AG04449 (cell line): ENCODE measurements at regions not wholly inside any gene's neighbourhood (a gene's known extent, or its start where the extent isn't known, plus 50 kb on each side); places are given as distances from the start of the nearest gene placed in this dataset.

ENCODE experiments used
- CTCF ChIA-PET: fragments of 350-600 bp; formaldehyde crosslinking; extraction: SDS; loops from one replicate; lab custom pipeline; 2021; ENCODE audit warnings: antibody characterized with exemption; lab: Yijun Ruan, JAX
- POLR2A ChIA-PET: fragments of 400-600, 350-600 bp; formaldehyde crosslinking; extraction: SDS; loops from one replicate; lab custom pipeline; 2020; ENCODE audit warnings: antibody characterized with exemption, inconsistent platforms; lab: Yijun Ruan, JAX
- DNase-seq: peaks from one replicate; pipeline ENCODE4 v3.0.0-alpha.2; 2010; ENCODE audit warnings: low read depth, low spot score
- H3K4me3 ChIP-seq: 2 replicates; pipeline ENCODE4 v1.5.1; 2011; ENCODE audit warnings: low read depth, mild to moderate bottlenecking, control low read depth, low read length
- TF ChIP-seq, protein P1 (sequence below): IDR thresholded peaks from one replicate; pipeline ENCODE4 v1.5.1; 2011; ENCODE audit warnings: mild to moderate bottlenecking, moderate library complexity, low read length, control low read depth, inconsistent platforms; ENCODE audit not compliant: insufficient read depth; ENCODE audit errors: missing control alignments

DNA sequence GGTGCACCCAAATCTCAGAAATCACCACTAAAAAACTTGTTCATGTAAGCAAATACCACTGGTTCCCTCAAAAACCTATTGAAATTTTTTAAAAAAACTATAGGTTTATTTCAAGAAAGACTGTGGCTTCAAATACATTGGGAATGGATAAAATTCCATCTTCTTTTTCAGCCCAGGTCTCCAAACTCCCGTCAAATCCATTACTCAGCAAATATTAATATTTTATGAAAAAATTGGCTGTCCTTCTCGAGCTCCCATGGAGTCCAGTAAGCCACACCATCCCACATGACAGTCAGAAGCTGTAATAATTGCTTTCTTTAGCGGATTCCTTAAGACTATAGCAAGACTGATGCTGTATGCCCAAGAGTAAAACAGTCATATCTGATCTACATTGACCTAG lies 204.4 kb upstream of the DOK6 start:
- CTCF ChIA-PET, result no interaction called here
- H3K4me3 ChIP-seq, result no peak overlapping the region
- TF ChIP-seq, protein P1, sequence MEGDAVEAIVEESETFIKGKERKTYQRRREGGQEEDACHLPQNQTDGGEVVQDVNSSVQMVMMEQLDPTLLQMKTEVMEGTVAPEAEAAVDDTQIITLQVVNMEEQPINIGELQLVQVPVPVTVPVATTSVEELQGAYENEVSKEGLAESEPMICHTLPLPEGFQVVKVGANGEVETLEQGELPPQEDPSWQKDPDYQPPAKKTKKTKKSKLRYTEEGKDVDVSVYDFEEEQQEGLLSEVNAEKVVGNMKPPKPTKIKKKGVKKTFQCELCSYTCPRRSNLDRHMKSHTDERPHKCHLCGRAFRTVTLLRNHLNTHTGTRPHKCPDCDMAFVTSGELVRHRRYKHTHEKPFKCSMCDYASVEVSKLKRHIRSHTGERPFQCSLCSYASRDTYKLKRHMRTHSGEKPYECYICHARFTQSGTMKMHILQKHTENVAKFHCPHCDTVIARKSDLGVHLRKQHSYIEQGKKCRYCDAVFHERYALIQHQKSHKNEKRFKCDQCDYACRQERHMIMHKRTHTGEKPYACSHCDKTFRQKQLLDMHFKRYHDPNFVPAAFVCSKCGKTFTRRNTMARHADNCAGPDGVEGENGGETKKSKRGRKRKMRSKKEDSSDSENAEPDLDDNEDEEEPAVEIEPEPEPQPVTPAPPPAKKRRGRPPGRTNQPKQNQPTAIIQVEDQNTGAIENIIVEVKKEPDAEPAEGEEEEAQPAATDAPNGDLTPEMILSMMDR, result no peak
- POLR2A ChIA-PET, result no interaction called here
- no peak for DNase-seq

GRCh38 chr18:69205925-69206324 lies 194.8 kb upstream of the DOK6 start:
- H3K4me3 ChIP-seq, result no peak overlapping the region
- POLR2A ChIA-PET, result no interaction called here
- CTCF ChIA-PET, result no interaction called here
- TF ChIP-seq, protein P1, result no peak
- DNase-seq, result no peak

DNA sequence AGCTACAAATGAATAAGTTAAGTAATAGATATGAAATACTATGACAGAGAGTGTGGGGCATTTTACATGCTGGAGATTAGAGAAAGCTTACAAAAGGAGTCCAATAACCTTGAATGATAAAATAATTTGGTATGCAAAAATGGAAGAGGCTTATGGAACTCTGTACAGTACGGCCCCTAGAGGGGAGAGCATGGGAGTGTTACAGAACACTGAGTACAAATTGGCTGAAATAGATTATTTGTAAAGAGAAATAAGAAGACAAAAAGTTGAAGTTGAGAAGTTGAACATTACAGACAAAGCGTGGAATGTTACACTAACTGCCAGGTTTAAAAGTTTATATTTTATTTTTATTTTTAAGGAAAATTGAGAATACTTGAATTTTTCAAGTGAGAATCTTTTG lies 192.1 kb upstream of the DOK6 start:
- POLR2A ChIA-PET, result no interaction called here
- CTCF ChIA-PET, result no interaction called here

GRCh38 chr18:69209761-69210160 lies 190.9 kb upstream of the DOK6 start:
- CTCF ChIA-PET, result no interaction called here
- DNase-seq, result no peak
- TF ChIP-seq, protein P1, result no peak
- POLR2A ChIA-PET, result no interaction called here
- H3K4me3 ChIP-seq, result no peak overlapping the region

More for the DNA sequence above, 192.1 kb upstream of the DOK6 start:
- no peak for DNase-seq
- TF ChIP-seq, protein P1, result no peak
- no peak overlapping the region for H3K4me3 ChIP-seq

GRCh38 chr18:69213842-69214241 lies 186.8 kb upstream of the DOK6 start:
- TF ChIP-seq, protein P1, result no peak
- H3K4me3 ChIP-seq, result no peak overlapping the region
- CTCF ChIA-PET, result no interaction called here
- no peak for DNase-seq
- POLR2A ChIA-PET, result no interaction called here

DNA sequence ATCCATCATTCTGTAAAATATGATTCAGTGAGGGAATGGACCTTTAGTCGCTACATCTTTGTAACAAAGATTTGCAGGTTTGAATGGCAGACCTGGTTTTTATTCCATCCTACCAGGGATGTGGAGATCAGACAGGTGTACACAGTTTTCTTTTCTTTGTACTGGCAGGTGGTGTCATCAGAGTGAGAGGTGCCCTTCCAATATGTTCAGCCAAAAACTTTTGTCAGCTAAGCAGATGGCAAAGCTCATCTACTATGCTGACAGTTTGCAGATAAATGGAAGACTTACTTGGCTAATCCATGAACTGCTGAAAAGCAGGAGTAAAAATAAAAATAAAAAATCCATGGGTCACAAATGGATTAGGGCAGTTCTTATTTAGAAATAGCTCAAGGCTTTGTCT lies 185.5 kb upstream of the DOK6 start:
- DNase-seq, result no peak
- CTCF ChIA-PET, result no interaction called here
- POLR2A ChIA-PET, result no interaction called here
- no peak overlapping the region for H3K4me3 ChIP-seq
- TF ChIP-seq, protein P1, result no peak
